HEK293T (cell line): ENCODE measurements at regions not wholly inside any gene's neighbourhood (a gene's known extent, or its start where the extent isn't known, plus 50 kb on each side); places are given as distances from the start of the nearest gene placed in this dataset.

Source experiments
- CTCF ChIA-PET: fragments of 350-600 bp; formaldehyde crosslinking; extraction: SDS; loops from one replicate; lab custom pipeline; 2021; ENCODE audit warnings: antibody characterized with exemption, inconsistent platforms; lab: Yijun Ruan, JAX
- POLR2A ChIA-PET: fragments of 350-600 bp; formaldehyde crosslinking; extraction: SDS; loops from one replicate; lab custom pipeline; 2020; ENCODE audit warnings: antibody characterized with exemption, inconsistent platforms; lab: Yijun Ruan, JAX
- DNase-seq: peaks from one replicate; pipeline ENCODE4 v3.0.0; 2012; ENCODE audit warnings: mixed read lengths; ENCODE audit errors: extremely low spot score
- ARNT ChIP-seq: fragments of 450-650 bp; IDR thresholded peaks from 2 replicates; pipeline ENCODE4 v1.6.1; 2017; ENCODE audit warnings: mild to moderate bottlenecking
- BHLHE40 ChIP-seq: fragments of 450-650 bp; IDR thresholded peaks from 2 replicates; pipeline ENCODE4 v1.6.1; 2016; ENCODE audit warnings: mild to moderate bottlenecking, moderate library complexity, borderline replicate concordance
- CTBP1 ChIP-seq: fragments of 450-650 bp; IDR thresholded peaks from 2 replicates; pipeline ENCODE4 v1.6.1; 2016; ENCODE audit warnings: borderline replicate concordance
- ELF4 ChIP-seq: fragments of 450-650 bp; IDR thresholded peaks from 2 replicates; pipeline ENCODE4 v1.6.1; 2017; ENCODE audit warnings: antibody characterized with exemption
- FOXA1 ChIP-seq: fragments of 450-650 bp; IDR thresholded peaks from 2 replicates; pipeline ENCODE4 v1.6.1; 2016; ENCODE audit warnings: mild to moderate bottlenecking
- FOXK2 ChIP-seq: fragments of 450-650 bp; IDR thresholded peaks from 2 replicates; pipeline ENCODE4 v1.6.1; 2016; ENCODE audit warnings: mild to moderate bottlenecking
- FOXM1 ChIP-seq: fragments of 450-650 bp; IDR thresholded peaks from 2 replicates; pipeline ENCODE4 v1.6.1; 2017; ENCODE audit warnings: mild to moderate bottlenecking, borderline replicate concordance
- HDGF ChIP-seq: fragments of 450-650 bp; IDR thresholded peaks from 2 replicates; pipeline ENCODE4 v1.6.1; 2017; ENCODE audit warnings: antibody characterized with exemption, borderline replicate concordance
- L3MBTL2 ChIP-seq: fragments of 450-650 bp; conservative IDR thresholded peaks from 2 replicates; pipeline ENCODE4 v1.6.1; 2016; ENCODE audit warnings: mild to moderate bottlenecking
- LEF1 ChIP-seq: fragments of 450-650 bp; IDR thresholded peaks from 2 replicates; pipeline ENCODE4 v1.6.1; 2017; ENCODE audit warnings: mild to moderate bottlenecking, borderline replicate concordance
- NFRKB ChIP-seq: fragments of 450-650 bp; IDR thresholded peaks from 2 replicates; pipeline ENCODE4 v1.6.1; 2016; ENCODE audit warnings: mild to moderate bottlenecking, moderate library complexity
- SP1 ChIP-seq: fragments of 450-650 bp; IDR thresholded peaks from 2 replicates; pipeline ENCODE4 v1.6.1; 2017
- SUZ12 ChIP-seq: fragments of 450-650 bp; IDR thresholded peaks from 2 replicates; pipeline ENCODE4 v1.6.1; 2016; ENCODE audit warnings: mild to moderate bottlenecking
- TARDBP ChIP-seq: fragments of 450-650 bp; IDR thresholded peaks from 2 replicates; pipeline ENCODE4 v1.6.1; 2016
- ZNF384 ChIP-seq: fragments of 450-650 bp; IDR thresholded peaks from 2 replicates; pipeline ENCODE4 v1.6.1; 2016
- TF ChIP-seq, protein P1 (sequence below): fragments of 450-650 bp; IDR thresholded peaks from 2 replicates; pipeline ENCODE4 v1.6.1; 2016

DNA sequence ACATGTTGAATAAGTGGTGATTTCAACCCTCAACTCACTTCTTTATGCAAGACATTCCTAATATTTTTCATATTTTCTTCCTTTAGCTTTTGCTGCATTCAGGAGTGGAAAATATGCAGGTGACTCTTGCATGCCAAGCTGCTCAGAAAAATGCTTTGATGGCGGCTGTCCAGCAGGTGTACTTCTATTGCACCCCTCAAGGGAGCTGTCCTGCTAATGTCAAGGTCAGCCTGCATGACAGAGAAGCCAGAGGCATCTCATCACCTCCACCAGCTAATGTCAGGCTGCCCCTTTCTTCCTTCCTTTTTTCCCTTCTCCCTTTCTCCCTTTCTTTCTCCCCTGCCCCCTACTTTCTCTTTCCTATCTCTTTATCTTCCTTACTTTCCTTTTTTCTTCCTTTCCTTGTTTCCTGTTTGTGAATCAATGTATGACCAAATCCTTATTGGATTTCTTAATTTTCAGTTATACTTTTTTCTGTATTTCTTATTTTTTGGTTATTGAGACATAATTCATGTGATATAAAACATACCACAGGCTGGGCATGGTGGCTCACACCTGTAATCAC lies 112.2 kb downstream of the CD164 start:
- DNase-seq = no peak
- ChIA-PET CTCF (no interaction called here), POLR2A (no interaction called here)
- TF ChIP-seq, protein P1, sequence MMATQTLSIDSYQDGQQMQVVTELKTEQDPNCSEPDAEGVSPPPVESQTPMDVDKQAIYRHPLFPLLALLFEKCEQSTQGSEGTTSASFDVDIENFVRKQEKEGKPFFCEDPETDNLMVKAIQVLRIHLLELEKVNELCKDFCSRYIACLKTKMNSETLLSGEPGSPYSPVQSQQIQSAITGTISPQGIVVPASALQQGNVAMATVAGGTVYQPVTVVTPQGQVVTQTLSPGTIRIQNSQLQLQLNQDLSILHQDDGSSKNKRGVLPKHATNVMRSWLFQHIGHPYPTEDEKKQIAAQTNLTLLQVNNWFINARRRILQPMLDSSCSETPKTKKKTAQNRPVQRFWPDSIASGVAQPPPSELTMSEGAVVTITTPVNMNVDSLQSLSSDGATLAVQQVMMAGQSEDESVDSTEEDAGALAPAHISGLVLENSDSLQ = no peak
- TF ChIP-seq NFRKB (no peak), SUZ12 (no peak), ZNF384 (no peak), FOXA1 (no peak), CTBP1 (no peak), ELF4 (no peak), TARDBP (no peak), LEF1 (no peak), ARNT (no peak)

DNA sequence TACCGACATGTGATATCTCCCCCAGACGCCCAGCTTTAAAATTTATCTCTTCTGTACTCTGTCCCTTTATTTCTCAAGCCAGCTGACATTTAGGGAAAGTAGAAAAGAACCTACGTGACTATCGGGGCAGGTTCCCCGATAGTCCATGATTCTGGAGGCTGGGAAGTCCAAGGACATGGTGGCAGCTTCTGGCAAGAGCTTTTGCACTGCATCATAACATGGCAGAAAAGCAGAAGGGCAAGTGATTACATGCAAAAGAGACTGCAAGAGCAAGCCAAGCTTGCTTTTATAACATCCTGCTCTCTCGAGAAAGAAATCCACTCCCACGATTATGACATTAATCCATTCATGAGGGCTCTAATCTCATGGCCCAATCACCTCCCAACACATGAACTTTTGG lies 113.2 kb downstream of the CD164 start:
- ChIA-PET CTCF (no interaction called here), POLR2A (no interaction called here)
- no peak for TF ChIP-seq CTBP1
- TF ChIP-seq ARNT = no peak
- DNase-seq = no peak

DNA sequence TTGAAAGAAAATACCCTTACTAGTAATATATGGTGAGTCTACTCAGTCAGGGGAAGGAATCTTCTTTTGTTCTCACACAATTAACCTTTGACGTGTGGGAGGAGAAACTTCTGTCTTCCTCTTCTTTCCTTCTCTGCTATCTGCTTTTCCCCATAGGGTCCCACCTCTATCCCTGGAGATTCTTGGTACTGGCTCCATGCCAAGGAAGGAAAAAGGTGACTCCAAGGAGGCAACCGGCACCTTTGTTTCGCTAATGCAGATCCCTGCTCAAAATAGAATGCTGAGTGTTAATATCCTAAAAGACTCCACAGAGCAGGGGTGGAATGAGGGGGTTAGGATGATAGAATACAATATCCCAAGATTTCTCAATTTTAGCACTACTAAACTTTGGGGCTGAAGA lies 116.7 kb downstream of the CD164 start:
- CTCF ChIA-PET = no interaction called here
- DNase-seq = no peak
- TF ChIP-seq SP1 (no peak), FOXK2 (no peak), FOXA1 (no peak), ELF4 (no peak)
- POLR2A ChIA-PET = no interaction called here

- ChIA-PET POLR2A (no interaction called here), CTCF (interaction anchor here (0.6 to 0.7 kb wide), 2 partner anchors 12 to 34 kb away, joined by 4 read pairs; no protein-coding TSS in a partner anchor)
- TF ChIP-seq L3MBTL2 (no peak), CTBP1 (no peak), BHLHE40 (no peak), SUZ12 (no peak), HDGF (no peak), ELF4 (no peak), ARNT (no peak), FOXA1 (no peak), LEF1 (no peak), ZNF384 (no peak), FOXM1 (no peak), FOXK2 (no peak), SP1 (no peak), TARDBP (no peak), NFRKB (no peak)
- TF ChIP-seq, protein P1 = no peak
- DNase-seq = no peak
Measured at GRCh38 chr6:109263873-109264700, 118.2 kb downstream of the CD164 start.

GRCh38 chr6:109262261-109262660 lies 120.0 kb downstream of the CD164 start:
- no peak for DNase-seq
- TF ChIP-seq NFRKB (no peak), BHLHE40 (no peak), SP1 (no peak), SUZ12 (no peak), L3MBTL2 (no peak), FOXK2 (no peak), TARDBP (no peak), LEF1 (no peak), CTBP1 (no peak), FOXM1 (no peak), ELF4 (no peak), ZNF384 (no peak), ARNT (no peak), HDGF (no peak), FOXA1 (no peak)
- TF ChIP-seq, protein P1 = no peak
- POLR2A ChIA-PET = no interaction called here
- CTCF ChIA-PET = no interaction called here

- CTCF ChIA-PET = no interaction called here
- DNase-seq = no peak
- POLR2A ChIA-PET = no interaction called here
- TF ChIP-seq SUZ12 = no peak
- TF ChIP-seq FOXK2 = no peak
- no peak for TF ChIP-seq NFRKB
- TF ChIP-seq L3MBTL2 = no peak
- no peak for TF ChIP-seq TARDBP
Measured at GRCh38 chr6:109261811-109262210, 120.5 kb downstream of the CD164 start.
